T-helper 2 cell (primary cell): ENCODE measurements at regions not wholly inside any gene's neighbourhood (a gene's known extent, or its start where the extent isn't known, plus 50 kb on each side); places are given as distances from the start of the nearest gene placed in this dataset.
"Not testable (repeated sequence)": the region's sequence is repeated elsewhere in the genome, so short reads cannot be mapped to it uniquely, and the experiment has no call there.

Experiments
- DNase-seq, 5 experiments: peaks; one replicate each; pipeline versions ENCODE4 v3.0.0 to v3.0.0-alpha.2; 2012 to 2022

DNA sequence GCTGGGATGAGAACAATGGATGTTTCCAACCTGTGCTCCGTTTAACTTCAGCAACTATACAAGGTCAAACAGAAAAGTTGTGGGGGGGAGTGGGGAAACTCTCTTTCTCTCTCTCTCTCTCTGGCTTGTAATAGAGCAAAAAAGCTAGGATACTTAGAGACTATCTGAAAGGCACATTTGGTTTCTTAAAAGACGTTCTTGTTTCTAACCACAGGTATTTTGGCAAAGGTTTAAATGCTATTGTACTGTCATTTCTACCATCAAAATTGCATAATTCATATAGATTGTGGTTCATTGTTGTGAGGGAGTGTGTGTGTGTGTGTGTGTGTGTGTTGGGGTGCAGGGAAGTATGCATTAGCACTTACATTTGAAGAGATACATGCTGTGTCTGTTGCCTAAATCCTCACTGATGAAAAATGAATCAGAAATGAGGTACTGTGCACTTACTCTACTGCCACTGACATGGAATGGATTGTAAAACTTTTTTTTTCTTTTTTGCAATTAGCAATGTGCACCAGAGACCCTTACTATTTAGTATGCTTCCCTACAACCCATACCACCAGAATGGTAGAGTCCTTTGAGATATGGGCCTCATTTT lies 841.0 kb upstream of the PIK3C3 start:
- DNase-seq, result no peak

DNA sequence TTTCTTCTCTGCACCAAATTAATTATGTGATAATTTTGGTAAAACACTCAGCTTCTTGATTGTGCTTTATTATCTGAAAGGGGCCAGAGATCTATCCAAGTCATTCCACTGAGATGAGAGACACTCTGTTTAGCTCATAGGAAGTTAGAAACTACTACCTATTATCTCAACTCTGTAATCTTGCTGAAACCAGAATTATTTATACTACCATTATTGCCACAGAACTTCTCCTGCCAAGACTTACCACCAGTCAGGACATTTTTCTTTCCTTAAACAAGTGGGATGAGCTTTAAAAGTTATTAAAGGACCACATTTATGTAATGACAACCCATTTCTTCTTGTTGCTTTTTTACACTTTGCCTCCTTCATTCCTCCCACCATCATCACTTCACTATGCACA lies 855.6 kb upstream of the PIK3C3 start:
- DNase-seq, result no peak

DNA sequence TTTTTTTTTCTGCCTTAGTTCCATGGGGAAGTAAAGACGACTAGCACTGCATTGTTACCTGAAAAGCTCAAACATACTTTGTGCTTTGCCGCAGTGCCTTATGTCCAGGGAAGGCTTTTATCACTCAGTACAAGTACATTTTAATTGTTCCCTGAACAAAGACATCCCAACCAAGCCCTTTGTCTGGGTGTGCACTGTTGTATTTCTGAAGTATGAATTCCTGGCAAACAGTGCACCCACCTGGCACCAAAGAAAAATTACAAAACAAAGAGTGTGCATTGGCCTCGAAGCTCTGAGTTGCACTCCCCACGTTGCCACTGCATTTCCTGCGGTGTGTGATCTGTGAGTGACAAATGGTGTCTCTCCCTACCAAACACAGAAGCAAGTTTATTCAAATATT lies 858.5 kb upstream of the PIK3C3 start:
- no peak for DNase-seq

DNA sequence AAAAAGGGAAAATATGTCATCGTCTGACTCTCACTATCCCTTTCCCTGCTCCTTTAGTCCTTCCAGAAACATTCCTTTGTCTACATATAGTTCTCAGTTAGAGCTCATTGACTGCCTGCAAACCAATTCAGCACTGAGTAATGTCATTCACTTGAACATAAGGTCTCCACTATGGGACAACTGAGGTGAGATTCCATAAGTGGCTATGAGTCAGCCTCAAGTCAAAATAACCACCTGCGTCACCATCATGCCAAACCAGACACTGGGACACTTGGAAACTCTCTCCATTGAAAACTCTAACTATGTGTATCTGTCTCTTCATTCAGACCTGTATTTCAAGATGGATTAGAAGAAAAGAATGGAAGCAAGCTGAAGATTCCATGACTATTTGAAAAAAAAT lies 878.0 kb upstream of the PIK3C3 start:
- no peak for DNase-seq

DNA sequence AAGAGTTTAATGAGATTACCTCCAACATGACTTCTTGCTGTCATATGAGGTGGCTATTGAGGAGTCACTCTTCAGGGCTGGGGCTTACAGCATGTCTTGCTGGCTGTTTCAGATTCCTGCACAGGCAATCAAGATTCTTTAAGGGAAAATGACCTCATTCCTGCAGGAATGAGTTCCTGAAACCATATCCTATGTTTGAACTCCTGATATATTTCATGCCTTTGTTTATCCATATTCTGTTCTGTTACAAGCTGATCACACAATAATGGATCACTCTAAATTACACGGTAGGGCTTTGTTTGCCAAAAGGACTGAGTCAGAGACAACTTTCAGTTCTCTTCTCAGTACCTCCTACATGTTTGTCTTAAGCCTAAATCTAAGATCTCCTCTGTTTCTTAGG lies 879.8 kb upstream of the PIK3C3 start:
- DNase-seq, result no peak

DNA sequence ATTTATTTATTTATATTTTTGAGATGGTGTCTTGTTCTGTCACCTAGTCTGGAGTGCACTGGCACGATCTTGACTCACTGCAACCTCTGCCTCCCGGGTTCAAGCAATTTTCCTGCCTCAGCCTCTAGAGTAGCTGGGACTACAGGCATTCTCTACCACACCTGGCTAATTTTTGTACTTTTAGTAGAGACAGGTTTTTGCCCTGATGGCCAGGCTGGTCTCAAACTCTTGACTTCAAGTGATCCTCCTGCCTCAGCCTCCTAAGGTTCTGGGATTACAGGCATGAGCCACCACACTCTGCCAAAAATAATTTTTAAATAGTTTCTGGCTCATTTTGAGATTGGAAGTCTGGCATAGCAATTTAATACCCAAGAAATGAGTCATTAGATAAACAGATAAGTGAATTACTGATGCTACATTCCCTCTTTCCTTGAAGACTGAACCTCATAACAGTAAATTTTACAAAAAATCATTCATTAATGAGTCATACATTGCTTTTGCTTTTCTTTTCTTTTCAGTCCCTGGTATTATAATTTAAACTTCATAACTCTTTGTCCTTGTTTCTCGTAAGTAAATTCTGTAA lies 881.6 kb upstream of the PIK3C3 start:
- no peak for DNase-seq

DNA sequence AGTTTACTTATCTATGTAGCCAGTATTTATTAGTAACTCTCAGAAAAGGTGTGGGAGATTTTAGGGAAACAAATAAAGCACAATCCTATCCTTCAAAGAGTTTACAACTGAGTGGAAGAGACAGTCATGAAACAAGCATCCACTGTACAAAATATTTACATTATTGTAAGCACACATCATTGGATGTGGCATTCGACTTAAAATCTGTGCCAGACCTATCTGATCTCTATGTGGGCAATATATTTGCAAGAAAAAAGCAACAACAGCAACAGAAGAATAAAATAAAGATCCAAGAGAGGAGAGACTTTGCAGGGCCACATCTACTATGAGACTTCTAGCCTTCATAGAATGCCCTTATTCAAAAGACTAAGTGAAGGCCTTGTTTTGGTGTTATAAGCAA lies 882.1 kb upstream of the PIK3C3 start:
- no peak for DNase-seq

DNA sequence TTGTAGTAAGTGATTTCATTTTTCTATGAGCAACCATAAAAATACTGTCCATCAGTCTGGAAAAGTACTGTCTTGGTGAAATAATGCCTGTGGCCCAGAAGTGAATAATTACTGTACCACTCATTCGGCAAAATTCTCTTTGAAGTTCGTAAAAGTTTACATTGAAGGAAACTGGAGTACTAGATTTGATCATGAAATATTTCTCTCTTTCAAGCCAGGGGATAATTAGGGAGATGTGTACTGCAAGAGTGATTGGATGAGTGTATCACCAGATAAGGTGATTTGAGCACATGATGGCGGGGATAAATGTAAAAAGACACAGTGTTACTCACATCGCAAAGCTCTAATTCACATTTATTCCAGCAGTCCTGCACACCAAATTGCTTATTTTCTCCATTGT lies 883.2 kb upstream of the PIK3C3 start:
- DNase-seq, result no peak

DNA sequence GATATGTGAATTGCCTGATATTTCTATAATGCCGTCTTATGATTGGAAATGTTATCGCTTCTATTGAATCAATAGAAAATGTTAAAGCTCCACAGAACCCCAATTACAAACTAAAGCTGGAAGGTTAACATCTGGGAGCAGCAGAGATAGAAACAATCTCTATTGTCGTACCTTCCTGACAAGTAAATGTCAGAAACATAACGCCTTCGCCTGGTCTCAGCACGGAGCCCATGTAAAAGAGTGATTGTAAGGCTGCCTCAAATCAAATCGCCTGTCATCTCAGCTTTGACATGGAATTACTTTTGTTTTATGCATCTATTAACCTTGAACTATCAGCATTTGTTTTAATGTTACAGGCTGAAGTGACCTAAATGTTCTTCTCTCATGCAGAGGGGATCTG lies 885.9 kb upstream of the PIK3C3 start:
- no peak for DNase-seq

DNA sequence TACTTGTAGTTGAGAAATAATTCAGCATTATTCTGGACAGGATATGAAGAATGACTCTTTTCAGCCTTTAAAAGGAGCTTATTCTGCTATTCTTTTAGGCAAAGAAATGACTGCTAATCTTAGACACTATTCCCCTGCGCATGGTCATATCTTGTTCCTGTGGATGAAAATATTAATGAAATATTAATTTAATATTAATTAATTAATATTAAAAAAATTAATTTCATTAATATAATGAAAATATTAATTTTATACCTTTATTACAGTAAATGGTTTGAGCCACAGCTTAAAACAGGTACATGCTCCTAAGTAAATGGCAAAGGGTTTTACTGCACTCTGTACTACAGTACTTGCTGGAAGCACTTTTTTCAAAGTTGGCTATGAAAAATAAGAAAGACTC lies 890.1 kb upstream of the PIK3C3 start:
- DNase-seq, result no peak

DNA sequence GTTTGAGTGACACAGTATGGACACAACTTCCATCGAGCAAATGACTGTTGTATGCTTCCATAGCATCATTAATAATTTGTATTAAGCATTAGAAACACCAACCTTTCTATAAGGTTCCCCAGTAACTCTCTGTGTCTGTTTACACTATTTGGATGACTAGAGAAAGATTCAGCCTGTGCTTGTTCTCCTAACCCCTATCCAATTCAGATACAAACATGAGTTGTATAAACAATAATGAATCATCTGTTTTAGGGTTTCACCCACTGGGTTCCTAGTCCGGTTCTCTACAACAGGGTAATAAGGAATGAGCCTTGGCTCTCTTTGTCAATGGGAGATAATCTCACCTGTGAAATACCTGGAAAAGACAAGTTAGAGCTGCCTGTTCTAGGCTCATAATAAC lies 894.1 kb upstream of the PIK3C3 start:
- DNase-seq, result no peak

DNA sequence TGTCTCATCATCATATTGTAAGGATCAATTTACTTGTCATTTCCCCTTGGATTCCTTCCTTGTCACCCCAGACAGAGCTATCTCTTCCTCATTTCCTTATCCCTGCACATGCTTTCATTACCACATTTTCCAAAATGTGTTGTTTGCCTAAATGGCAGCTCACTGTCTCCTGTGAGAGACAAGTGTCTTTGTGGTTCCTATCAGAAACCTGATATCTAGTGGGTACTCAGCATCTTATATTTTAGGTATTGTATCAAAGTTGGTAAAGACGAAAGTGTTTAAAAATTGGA lies 896.0 kb upstream of the PIK3C3 start:
- no peak for DNase-seq

DNA sequence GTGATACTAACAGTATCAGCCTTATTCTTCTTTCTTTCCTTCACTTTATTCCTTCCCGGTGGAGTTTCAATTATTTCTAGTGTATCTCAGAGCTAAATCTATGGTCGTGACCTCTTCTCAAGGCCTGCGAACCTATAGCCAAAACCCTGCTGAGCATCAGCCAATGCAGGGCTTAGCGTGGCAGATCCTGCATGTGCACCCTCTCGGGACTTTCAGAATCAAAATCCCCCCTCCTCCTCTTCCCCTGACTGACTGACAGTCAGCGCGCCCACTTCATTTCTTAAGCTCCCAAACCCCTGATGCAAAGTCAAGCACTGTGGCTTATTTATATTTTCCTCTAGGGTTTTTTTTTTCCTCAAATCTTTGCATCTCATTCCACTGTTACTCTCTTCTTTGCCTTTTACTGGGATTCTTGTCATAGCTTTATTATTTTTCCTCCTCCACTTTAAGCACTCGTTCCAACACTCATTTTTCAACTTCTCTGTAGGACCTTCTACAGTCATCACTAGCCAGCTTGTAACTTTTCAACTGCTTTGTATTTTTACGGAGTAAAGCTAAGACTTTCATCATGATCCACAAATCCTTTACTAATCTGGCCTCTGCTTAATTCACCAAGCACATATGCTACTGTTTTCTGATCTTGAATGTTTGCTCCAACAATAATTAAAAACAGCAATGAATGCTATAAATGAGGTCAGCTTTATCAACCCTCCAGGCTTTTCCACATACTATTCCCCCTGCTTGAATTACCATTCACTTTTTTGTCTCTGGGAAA lies 896.5 kb upstream of the PIK3C3 start:
- DNase-seq, result no peak

DNA sequence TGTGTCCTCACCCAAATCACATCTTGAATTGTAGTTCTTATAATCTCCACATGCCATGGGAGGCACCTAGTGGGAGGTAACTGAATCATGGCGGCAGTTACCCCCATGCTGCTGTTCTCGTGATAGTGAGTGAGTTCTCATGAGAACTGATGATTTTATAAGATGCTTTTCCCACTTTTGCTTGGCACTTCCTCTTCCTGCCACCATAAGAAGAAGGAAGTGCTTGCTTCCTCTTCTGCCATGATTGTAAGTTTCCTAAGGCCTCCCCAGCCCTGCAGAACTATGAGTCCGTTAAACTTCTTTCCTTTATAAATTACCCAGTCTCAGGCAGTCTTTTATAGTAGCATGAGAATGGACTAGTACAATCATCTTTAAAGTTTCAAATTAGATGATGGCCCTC lies 902.4 kb upstream of the PIK3C3 start:
- DNase-seq, result no peak

DNA sequence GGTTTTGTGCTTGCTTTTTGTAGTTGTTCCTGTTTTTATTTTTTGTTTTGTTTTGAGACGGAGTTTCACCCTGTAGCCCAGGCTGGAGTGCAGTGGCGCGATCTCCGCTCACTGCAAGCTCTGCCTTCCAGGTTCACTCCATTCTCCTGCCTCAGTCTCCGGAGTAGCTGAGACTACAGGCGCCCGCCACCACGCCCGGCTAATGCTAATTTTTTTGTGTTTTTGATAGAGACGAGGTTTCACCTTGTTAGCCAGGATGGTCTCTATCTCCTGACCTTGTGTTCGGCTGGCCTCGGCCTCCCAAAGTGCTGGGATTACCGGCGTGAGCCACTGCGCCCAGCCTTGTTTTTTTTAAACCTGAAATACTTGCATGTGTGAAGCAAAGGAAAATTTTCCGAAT lies 908.8 kb upstream of the PIK3C3 start:
- DNase-seq, result not testable (repeated sequence)

DNA sequence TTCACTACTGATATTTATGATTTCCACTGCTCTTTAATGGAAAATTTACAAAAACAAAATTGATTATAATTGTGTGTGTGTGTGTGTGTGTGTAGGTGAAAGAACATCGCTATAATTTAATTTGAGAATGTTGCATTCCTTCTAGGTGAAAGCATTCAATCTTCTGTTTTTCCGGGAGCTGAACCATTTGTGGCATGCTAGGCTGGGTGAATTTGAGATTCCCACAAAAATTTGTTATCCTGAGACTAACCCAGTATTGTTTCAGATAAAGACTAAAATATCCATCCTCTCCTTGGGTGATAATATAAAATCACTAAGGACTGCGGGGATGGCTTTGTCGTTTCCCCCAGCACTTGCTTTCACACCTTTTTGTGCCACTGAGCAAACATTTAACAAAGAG lies 911.2 kb upstream of the PIK3C3 start:
- DNase-seq, result no peak

DNA sequence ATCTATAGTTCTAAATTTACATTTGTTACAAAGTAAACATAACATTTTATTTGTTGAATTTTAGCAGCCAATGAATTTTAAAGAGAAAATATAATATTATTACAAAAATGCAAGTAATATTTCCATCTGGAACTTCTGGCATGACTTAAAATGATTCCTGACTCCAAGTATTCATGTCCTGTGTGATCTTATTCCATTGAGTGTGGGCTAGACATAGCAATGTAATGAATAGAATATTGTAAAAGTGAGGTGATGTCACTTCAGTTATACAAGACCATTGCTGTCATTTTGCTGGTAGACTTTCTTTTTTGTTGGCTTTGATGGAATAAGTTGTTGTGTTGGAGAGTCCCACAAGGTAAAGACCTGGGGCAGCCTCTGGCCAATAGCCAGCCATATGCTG lies 912.2 kb upstream of the PIK3C3 start:
- DNase-seq, result no peak

DNA sequence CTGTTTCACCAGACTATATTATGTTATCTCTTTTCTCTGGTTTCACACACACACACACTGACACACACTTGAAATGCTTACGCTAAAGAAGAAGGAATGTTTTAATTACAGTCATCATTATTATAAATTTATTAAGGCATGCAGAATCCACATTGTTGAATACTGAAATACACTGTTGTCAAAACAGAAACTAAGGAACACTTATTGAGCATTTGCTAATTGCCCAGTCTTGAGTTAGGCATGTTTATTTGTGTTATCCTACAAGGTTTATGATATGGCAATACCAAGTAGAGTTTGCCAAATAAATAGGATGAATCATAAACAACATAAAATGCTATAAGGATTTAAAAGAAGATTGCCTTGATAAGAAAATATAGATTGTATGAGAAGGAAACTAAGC lies 917.0 kb upstream of the PIK3C3 start:
- DNase-seq, result no peak

DNA sequence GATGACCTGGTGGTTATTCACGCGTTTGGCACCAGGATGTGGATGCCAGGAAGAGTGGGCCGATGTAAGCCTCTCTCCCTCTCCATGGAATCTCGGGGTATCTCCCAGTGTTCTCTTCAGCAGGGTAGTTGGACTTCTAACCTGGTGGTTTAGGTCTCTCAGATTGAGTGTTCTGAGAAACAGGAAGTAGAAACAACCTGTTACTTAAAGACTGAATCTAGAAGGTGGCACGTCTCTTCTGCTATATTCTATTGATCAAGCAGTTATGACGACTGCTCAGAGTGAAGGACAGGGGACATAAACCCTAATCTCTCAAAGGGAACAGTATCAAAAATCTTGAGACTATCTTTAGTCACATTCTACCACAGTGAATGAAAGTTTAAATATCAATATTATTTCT lies 918.7 kb upstream of the PIK3C3 start:
- DNase-seq, result no peak

DNA sequence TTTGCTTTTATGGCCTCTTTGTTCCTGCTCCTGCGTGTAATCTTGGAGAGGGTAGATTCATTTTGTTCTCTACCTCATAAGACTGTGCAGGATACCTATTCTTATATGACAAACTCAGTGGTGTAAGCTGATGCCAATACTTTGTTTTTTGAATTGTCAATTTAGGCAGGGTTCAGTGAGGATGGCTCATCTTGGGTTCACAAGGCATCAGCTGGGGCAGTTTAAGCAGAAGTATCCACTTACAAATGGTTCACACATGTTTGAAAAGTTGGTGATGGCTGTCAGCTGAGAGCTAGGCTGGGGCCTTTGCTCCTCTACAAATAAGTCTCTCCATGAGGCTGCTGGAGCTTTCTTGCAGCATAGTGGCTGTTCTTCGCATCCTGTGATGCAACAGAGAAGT lies 920.6 kb upstream of the PIK3C3 start:
- DNase-seq, result no peak

DNA sequence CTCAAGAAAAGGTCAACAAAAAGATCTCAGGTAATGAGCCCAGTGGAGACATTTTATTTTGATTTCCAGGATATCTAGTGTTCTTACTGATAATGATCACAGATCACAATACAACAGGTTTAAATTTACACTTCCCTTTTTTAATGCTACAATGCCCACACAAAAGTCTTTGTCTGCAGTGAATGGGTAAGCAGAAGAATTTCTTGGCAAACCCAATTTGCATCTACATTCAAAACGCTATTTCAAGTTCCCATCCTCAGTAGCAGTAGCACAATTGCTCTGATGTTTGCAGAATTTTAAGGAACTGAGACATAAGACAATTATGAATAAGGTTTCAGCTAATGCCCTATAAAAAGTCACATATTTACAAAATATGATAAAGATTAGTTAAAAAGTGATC lies 929.4 kb upstream of the PIK3C3 start:
- no peak for DNase-seq

DNA sequence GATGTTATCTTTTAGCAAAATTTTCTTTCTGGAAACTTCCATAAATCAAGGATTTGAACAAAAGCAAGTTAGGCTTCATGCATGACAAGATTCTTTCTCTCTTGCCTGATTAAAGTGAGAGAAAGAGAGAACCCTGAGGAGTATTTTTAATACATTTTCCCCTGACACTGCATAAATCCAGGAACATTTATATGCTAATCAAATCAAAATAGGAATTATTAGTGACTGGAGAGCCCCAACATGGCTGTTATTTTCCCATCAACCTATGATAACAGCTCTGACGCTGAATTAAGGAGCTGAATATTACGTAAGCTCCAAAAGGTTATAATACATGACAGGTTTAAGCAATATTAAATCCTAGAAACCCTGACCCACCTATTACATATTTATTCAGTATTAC lies 930.2 kb upstream of the PIK3C3 start:
- no peak for DNase-seq

DNA sequence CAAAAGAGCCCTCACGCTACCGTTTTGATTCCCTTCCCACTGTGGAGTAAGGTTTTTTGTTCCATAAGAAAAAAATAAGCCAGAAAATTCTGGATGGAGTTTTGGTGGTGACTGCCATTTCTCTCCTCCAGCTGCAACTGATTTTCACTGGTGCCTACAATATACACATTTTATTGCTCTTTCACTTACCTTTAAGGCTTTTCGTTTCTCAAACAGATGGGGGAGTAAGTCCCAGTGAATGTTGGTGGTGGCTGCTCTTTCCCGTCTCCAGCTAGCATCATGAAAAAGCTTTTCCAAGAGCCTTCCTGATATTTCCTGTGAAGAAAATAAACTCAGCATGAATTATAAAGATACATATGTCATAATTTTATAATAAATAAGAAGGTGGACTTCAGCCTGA lies 932.5 kb upstream of the PIK3C3 start:
- no peak for DNase-seq

DNA sequence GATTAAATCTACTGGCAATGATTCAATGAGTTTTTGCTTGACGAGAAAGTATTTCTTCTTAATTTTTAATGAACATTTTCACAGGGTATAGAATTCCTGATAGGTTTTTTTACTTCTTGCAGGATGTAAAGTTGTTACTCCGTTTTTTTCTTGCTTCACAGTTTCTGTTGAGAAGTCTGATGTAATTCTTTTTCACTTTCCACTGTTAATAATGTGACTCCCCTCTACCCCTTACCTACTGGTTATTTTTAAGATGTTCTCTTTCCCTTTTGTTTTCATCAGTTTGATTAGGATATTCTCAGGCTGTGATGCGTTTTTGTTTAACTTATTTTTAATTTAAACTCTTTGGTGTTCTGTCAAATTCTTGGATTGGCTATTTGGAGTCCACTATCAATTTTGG lies 933.9 kb upstream of the PIK3C3 start:
- no peak for DNase-seq

DNA sequence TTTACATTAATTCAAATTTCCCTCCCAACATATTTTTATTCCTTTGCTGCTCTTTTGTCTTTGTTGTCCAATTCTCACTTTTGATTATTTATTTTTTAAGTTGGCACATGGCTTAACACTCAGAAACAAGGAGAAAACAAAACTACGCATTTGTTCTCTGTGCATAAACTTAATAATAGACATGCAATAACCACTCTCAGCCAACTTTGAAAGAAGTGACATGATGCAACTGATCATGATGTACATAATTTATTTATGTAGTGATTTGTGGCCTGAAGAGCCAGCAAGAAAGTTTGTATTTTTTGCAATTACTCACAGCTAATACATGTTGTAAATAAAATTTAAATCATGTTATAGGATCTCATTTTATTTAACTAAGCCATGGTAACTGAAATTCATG lies 942.8 kb upstream of the PIK3C3 start:
- DNase-seq, result no peak
